ENCODE measurements at regions not wholly inside any gene's neighbourhood (a gene's known extent, or its start where the extent isn't known, plus 50 kb on each side); places are given as distances from the start of the nearest gene placed in this dataset.

GRCh38 chr7:106405697-106406141 is 120.9 kb upstream of the NAMPT start:
- DNase-seq (ENCODE audit: low spot score in 2 of 2): no peak
- TF ChIP-seq CTCF (IDR thresholded peaks at IDR 0.05) (no peak), POLR2A (IDR thresholded peaks at IDR 0.05) (no peak), POLR2AphosphoS5 (IDR thresholded peaks at IDR 0.05) (no peak)

GRCh38 chr7:106402898-106403297 is 118.1 kb upstream of the NAMPT start:
- intact Hi-C loops (cut with DNase I; ENCODE audit: low total_unique reads): no loop called here

More at GRCh38 chr7:106405697-106406141, 120.9 kb upstream of the NAMPT start:
- intact Hi-C loops (cut with DNase I; ENCODE audit: low total_unique reads): no loop called here
- Histone ChIP-seq H3K4me1 (no peaks in the 10 kb centered on the region), H3K27ac (no peak overlapping the region), H3K9me3 (peaks cover 0 to 6% of the 10 kb centered on the region in 2 donors), H3K36me3 (no peaks in the 10 kb centered on the region), H3K27me3 (no peaks in the 10 kb centered on the region), H3K4me3 (no peak overlapping the region)

GRCh38 chr7:106400923-106401322 is 116.1 kb upstream of the NAMPT start:
- TF ChIP-seq CTCF (IDR thresholded peaks at IDR 0.05) (no peak), POLR2A (IDR thresholded peaks at IDR 0.05) (no peak), POLR2AphosphoS5 (IDR thresholded peaks at IDR 0.05) (no peak)
- Histone ChIP-seq H3K4me1 (no peaks in the 10 kb centered on the region), H3K4me3 (no peak overlapping the region), H3K27me3 (no peaks in the 10 kb centered on the region), H3K36me3 (no peaks in the 10 kb centered on the region), H3K9me3 (peaks cover 0 to 6% of the 10 kb centered on the region in 2 donors), H3K27ac (no peak overlapping the region)
- intact Hi-C loops (cut with DNase I; ENCODE audit: low total_unique reads): no loop called here
- no peak for DNase-seq (ENCODE audit: low spot score in 2 of 2)

More at GRCh38 chr7:106402898-106403297, 118.1 kb upstream of the NAMPT start:
- H3K27ac ChIP-seq: no peak overlapping the region
- no peaks in the 10 kb centered on the region for H3K36me3 ChIP-seq
- peaks cover 0 to 6% of the 10 kb centered on the region in 2 donors for H3K9me3 ChIP-seq
- TF ChIP-seq POLR2AphosphoS5 (IDR thresholded peaks at IDR 0.05): no peak
- TF ChIP-seq CTCF (IDR thresholded peaks at IDR 0.05): no peak
- TF ChIP-seq POLR2A (IDR thresholded peaks at IDR 0.05): no peak
- no peak overlapping the region for H3K4me3 ChIP-seq
- H3K27me3 ChIP-seq: no peaks in the 10 kb centered on the region
- DNase-seq (ENCODE audit: low spot score in 2 of 2): no peak
- no peaks in the 10 kb centered on the region for H3K4me1 ChIP-seq

DNA sequence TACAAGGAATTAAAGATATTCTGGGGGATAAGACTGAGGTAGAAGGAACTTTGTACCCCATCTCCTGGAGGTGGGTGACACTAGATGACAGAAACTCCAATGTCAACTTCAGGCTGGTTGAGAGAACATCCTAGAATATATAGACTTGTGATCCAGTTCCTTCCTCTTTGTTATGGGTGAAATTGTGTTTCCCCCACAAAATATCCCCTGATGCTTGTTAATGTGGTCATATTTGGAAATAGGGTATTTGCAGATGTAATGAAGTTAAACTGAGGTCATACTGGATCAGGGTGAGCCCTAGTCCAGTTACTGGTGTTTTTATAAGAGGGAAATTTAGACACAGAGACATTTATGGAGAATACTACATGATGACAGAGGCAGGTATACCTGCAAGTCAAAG is 114.0 kb upstream of the NAMPT start:
- Histone ChIP-seq H3K4me3 (no peak overlapping the region), H3K4me1 (no peaks in the 10 kb centered on the region), H3K27me3 (no peaks in the 10 kb centered on the region), H3K36me3 (no peaks in the 10 kb centered on the region), H3K9me3 (peaks cover 0 to 5% of the 10 kb centered on the region in 2 donors), H3K27ac (no peak overlapping the region)
- intact Hi-C loops (cut with DNase I; ENCODE audit: low total_unique reads): no loop called here
- TF ChIP-seq CTCF (IDR thresholded peaks at IDR 0.05): no peak
- TF ChIP-seq POLR2AphosphoS5 (IDR thresholded peaks at IDR 0.05): no peak
- TF ChIP-seq POLR2A (IDR thresholded peaks at IDR 0.05): no peak
- DNase-seq (ENCODE audit: low spot score in 2 of 2): no peak

DNA sequence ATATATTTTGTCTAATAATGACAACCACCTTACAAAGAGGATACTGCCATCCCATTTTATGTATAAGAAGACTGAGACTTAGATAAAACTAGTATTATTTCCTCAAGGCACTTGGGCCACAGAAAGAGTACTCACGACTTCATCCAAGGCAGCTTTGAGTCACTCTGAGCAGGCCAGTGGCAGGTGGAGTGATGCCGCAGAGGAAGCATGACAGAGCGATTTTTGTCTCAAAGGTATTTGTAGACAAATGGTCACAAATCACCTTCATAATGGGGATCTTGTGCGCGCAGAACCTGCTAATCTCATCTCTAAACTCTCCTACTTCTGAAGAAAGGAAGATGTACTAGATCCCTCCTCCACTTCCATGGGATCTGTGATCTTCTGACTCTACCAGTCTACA is 113.2 kb upstream of the NAMPT start:
- Histone ChIP-seq H3K9me3 (no peaks in the 10 kb centered on the region), H3K27ac (no peak overlapping the region), H3K4me1 (no peaks in the 10 kb centered on the region), H3K36me3 (no peaks in the 10 kb centered on the region), H3K27me3 (no peaks in the 10 kb centered on the region), H3K4me3 (no peak overlapping the region)
- intact Hi-C loops (cut with DNase I; ENCODE audit: low total_unique reads): no loop called here
- no peak for TF ChIP-seq POLR2AphosphoS5 (IDR thresholded peaks at IDR 0.05)
- no peak for TF ChIP-seq POLR2A (IDR thresholded peaks at IDR 0.05)
- no peak for TF ChIP-seq CTCF (IDR thresholded peaks at IDR 0.05)
- DNase-seq (ENCODE audit: low spot score in 2 of 2): no peak

Measured in breast epithelium (tissue), 4 donors.